GM18909 (cell line): ENCODE measurements at regions not wholly inside any gene's neighbourhood (a gene's known extent, or its start where the extent isn't known, plus 50 kb on each side); places are given as distances from the start of the nearest gene placed in this dataset.

Source experiments
- ATAC-seq: cut with Tn5 transposase; IDR thresholded peaks from one replicate; pipeline ENCODE4 v1.9.1; 2021; ENCODE audit warnings: mild to moderate bottlenecking; ENCODE audit not compliant: unreplicated experiment, poor library complexity

GRCh38 chr15:87419344-87419743, 837.2 kb downstream of the NTRK3 start:
- no peak for ATAC-seq

- no peak for ATAC-seq
These were observed 839.8 kb downstream of the NTRK3 start for GRCh38 chr15:87416591-87417257.

GRCh38 chr15:87408902-87409301, 847.6 kb downstream of the NTRK3 start:
- ATAC-seq: no peak

- ATAC-seq: no peak
These were observed 852.6 kb downstream of the NTRK3 start for GRCh38 chr15:87403973-87404372.

- ATAC-seq: no peak
These were observed 854.6 kb downstream of the NTRK3 start for GRCh38 chr15:87401973-87402372.

- no peak for ATAC-seq
These were observed 861.9 kb downstream of the NTRK3 start for GRCh38 chr15:87394676-87395075.

- no peak for ATAC-seq
These were observed 868.8 kb downstream of the NTRK3 start for GRCh38 chr15:87387766-87388165.

GRCh38 chr15:87374339-87374738, 882.2 kb downstream of the NTRK3 start:
- no peak for ATAC-seq

- ATAC-seq: no peak
These were observed 887.3 kb downstream of the NTRK3 start for GRCh38 chr15:87369269-87369668.

- no peak for ATAC-seq
These were observed 888.0 kb downstream of the NTRK3 start for GRCh38 chr15:87368511-87368910.

- ATAC-seq: no peak
These were observed 891.4 kb downstream of the NTRK3 start for GRCh38 chr15:87365186-87365585.

- ATAC-seq: no peak
These were observed 894.0 kb downstream of the NTRK3 start for GRCh38 chr15:87362531-87362930.

- ATAC-seq: no peak
These were observed 898.8 kb downstream of the NTRK3 start for GRCh38 chr15:87357637-87358313.

- no peak for ATAC-seq
These were observed 900.6 kb downstream of the NTRK3 start for GRCh38 chr15:87355946-87356345.

- ATAC-seq: no peak
These were observed 901.7 kb downstream of the NTRK3 start for GRCh38 chr15:87354661-87355410.

GRCh38 chr15:87349181-87349580, 907.4 kb downstream of the NTRK3 start:
- ATAC-seq: no peak

- ATAC-seq: no peak
These were observed 907.8 kb downstream of the NTRK3 start for GRCh38 chr15:87348746-87349145.

GRCh38 chr15:87347806-87348515, 908.6 kb downstream of the NTRK3 start:
- no peak for ATAC-seq

GRCh38 chr15:87345961-87346360, 910.6 kb downstream of the NTRK3 start:
- ATAC-seq: no peak

- no peak for ATAC-seq
These were observed 912.6 kb downstream of the NTRK3 start for GRCh38 chr15:87343966-87344365.

- ATAC-seq: no peak
These were observed 916.2 kb downstream of the NTRK3 start for GRCh38 chr15:87340370-87340769.
